ENCODE measurements at regions not wholly inside any gene's neighbourhood (a gene's known extent, or its start where the extent isn't known, plus 50 kb on each side); places are given as distances from the start of the nearest gene placed in this dataset.
A peak's percentile ranks its signal among the peaks of the same experiment; 100 is the strongest.

- no peaks in the 10 kb centered on the region for H3K36me3 ChIP-seq (ENCODE audit: control insufficient read depth, insufficient read depth, low read length)
- peak in 1 of 2 experiments; percentile 5 for DNase-seq
- no peak overlapping the region for H3K27ac Mint-ChIP-seq (ENCODE audit: unreplicated experiment)
- no peaks in the 10 kb centered on the region for H3K9me3 Mint-ChIP-seq (ENCODE audit: unreplicated experiment)
- no peaks in the 10 kb centered on the region for H3K36me3 Mint-ChIP-seq (ENCODE audit: insufficient read depth, unreplicated experiment)
- ChIA-PET CTCF (no interaction called here), POLR2A (no interaction called here)
- H3K27me3 ChIP-seq (replicated peaks; ENCODE audit: control insufficient read depth, insufficient read depth, low read length) = no peaks in the 10 kb centered on the region
- intact Hi-C loops (cut with micrococcal nuclease; ENCODE audit: unreplicated experiment) = loop anchor here (1.0 to 5.0 kb wide), 3 partner anchors 115 to 307 kb away; no protein-coding TSS in a partner anchor
- H3K4me1 Mint-ChIP-seq (ENCODE audit: low read depth, unreplicated experiment) = no peaks in the 10 kb centered on the region
- TF ChIP-seq CTCF (IDR thresholded peaks at IDR 0.05; ENCODE audit: insufficient read depth in 1 of 2, low read depth in 1 of 2, low read length in 1 of 2, severe bottlenecking in 1 of 2, unreplicated experiment in 1 of 2) = no peak
- no TSS peak for BruUV-seq (replicated peaks)
- H3K4me3 ChIP-seq (ENCODE audit: low read depth, low read length) = no peak overlapping the region
- H3K4me3 Mint-ChIP-seq (ENCODE audit: unreplicated experiment) = no peak overlapping the region
- H3K4me1 ChIP-seq = no peaks in the 10 kb centered on the region
- no peaks in the 10 kb centered on the region for H3K27me3 Mint-ChIP-seq (ENCODE audit: insufficient read depth, unreplicated experiment)
- H3K9me3 ChIP-seq = no peaks in the 10 kb centered on the region
Measured at GRCh38 chr2:142682528-142682927, 194.9 kb upstream of the KYNU start.

- DNase-seq = no peak
- Histone ChIP-seq H3K4me3 (ENCODE audit: low read depth, low read length) (no peak overlapping the region), H3K27me3 (replicated peaks; ENCODE audit: control insufficient read depth, insufficient read depth, low read length) (no peaks in the 10 kb centered on the region), H3K36me3 (ENCODE audit: control insufficient read depth, insufficient read depth, low read length) (no peaks in the 10 kb centered on the region), H3K9me3 (no peaks in the 10 kb centered on the region), H3K4me1 (no peaks in the 10 kb centered on the region)
- Mint-ChIP-seq H3K27me3 (ENCODE audit: insufficient read depth, unreplicated experiment) (no peaks in the 10 kb centered on the region), H3K4me1 (ENCODE audit: low read depth, unreplicated experiment) (no peaks in the 10 kb centered on the region), H3K9me3 (ENCODE audit: unreplicated experiment) (no peaks in the 10 kb centered on the region), H3K36me3 (ENCODE audit: insufficient read depth, unreplicated experiment) (no peaks in the 10 kb centered on the region), H3K27ac (ENCODE audit: unreplicated experiment) (no peak overlapping the region), H3K4me3 (ENCODE audit: unreplicated experiment) (no peak overlapping the region)
- ChIA-PET POLR2A (no interaction called here), CTCF (no interaction called here)
- intact Hi-C loops (cut with micrococcal nuclease; ENCODE audit: unreplicated experiment) = loop anchor here (1.0 to 5.0 kb wide), 3 partner anchors 115 to 307 kb away; no protein-coding TSS in a partner anchor
- TF ChIP-seq CTCF (IDR thresholded peaks at IDR 0.05; ENCODE audit: insufficient read depth in 1 of 2, low read depth in 1 of 2, low read length in 1 of 2, severe bottlenecking in 1 of 2, unreplicated experiment in 1 of 2) = no peak
- BruUV-seq (replicated peaks) = no TSS peak
Measured at GRCh38 chr2:142681952-142682351, 195.5 kb upstream of the KYNU start.

GRCh38 chr2:142678164-142678563, 199.3 kb upstream of the KYNU start:
- no peak for DNase-seq
- Mint-ChIP-seq H3K36me3 (ENCODE audit: insufficient read depth, unreplicated experiment) (no peaks in the 10 kb centered on the region), H3K27me3 (ENCODE audit: insufficient read depth, unreplicated experiment) (no peaks in the 10 kb centered on the region), H3K27ac (ENCODE audit: unreplicated experiment) (no peak overlapping the region), H3K9me3 (ENCODE audit: unreplicated experiment) (no peaks in the 10 kb centered on the region), H3K4me3 (ENCODE audit: unreplicated experiment) (no peak overlapping the region), H3K4me1 (ENCODE audit: low read depth, unreplicated experiment) (no peaks in the 10 kb centered on the region)
- no peak overlapping the region for H3K4me3 ChIP-seq (ENCODE audit: low read depth, low read length)
- no TSS peak for BruUV-seq (replicated peaks)
- no peaks in the 10 kb centered on the region for H3K9me3 ChIP-seq
- CTCF ChIA-PET = no interaction called here
- H3K27me3 ChIP-seq (replicated peaks; ENCODE audit: control insufficient read depth, insufficient read depth, low read length) = no peaks in the 10 kb centered on the region
- POLR2A ChIA-PET = no interaction called here
- H3K4me1 ChIP-seq = no peaks in the 10 kb centered on the region
- intact Hi-C loops (cut with micrococcal nuclease; ENCODE audit: unreplicated experiment) = no loop called here
- H3K36me3 ChIP-seq (ENCODE audit: control insufficient read depth, insufficient read depth, low read length) = no peaks in the 10 kb centered on the region
- no peak for TF ChIP-seq CTCF (IDR thresholded peaks at IDR 0.05; ENCODE audit: insufficient read depth in 1 of 2, low read depth in 1 of 2, low read length in 1 of 2, severe bottlenecking in 1 of 2, unreplicated experiment in 1 of 2)

Measured in Caco-2 (cell line).